Vagina (tissue), 2 donors: ENCODE measurements at regions not wholly inside any gene's neighbourhood (a gene's known extent, or its start where the extent isn't known, plus 50 kb on each side); places are given as distances from the start of the nearest gene placed in this dataset.

Experiments
- POLR2A ChIP-seq, 2 donors: fragments of 450-650 bp; IDR thresholded peaks; one replicate each; pipeline ENCODE4 v1.6.1; 2017; ENCODE audit warnings: antibody characterized with exemption in 2 of 2, mild to moderate bottlenecking in 2 of 2, moderate library complexity in 2 of 2
- POLR2AphosphoS5 ChIP-seq, 2 donors: sonication (generic); formaldehyde crosslinking; IDR thresholded peaks; one replicate each; pipeline ENCODE4 v1.9.0; 2017; ENCODE audit warnings: antibody characterized with exemption in 2 of 2, mild to moderate bottlenecking in 2 of 2, low read depth in 1 of 2; ENCODE audit not compliant: insufficient read depth in 1 of 2

GRCh38 chr5:92041206-92041605 lies 658.1 kb upstream of the ARRDC3 start:
- TF ChIP-seq POLR2A (IDR thresholded peaks at IDR 0.05) = no peak
- TF ChIP-seq POLR2AphosphoS5 (IDR thresholded peaks at IDR 0.05; ENCODE audit: insufficient read depth in 1 of 2, low read depth in 1 of 2) = no peak
